GM18951 (cell line): ENCODE measurements at regions not wholly inside any gene's neighbourhood (a gene's known extent, or its start where the extent isn't known, plus 50 kb on each side); places are given as distances from the start of the nearest gene placed in this dataset.

Source experiments
- POLR2A ChIP-seq: IDR thresholded peaks from 4 replicates; pipeline ENCODE4 v1.6.1; 2011; ENCODE audit warnings: mild to moderate bottlenecking; ENCODE audit not compliant: insufficient read length, insufficient read depth; ENCODE audit errors: extremely low read depth
- in situ Hi-C: fragments of 300-500 bp; cut with MboI; formaldehyde crosslinking; loops from one replicate; pipeline ENCODE4 v1.12.0; 2022; ENCODE audit warnings: low sequenced_read_pairs, mixed read lengths, inconsistent platforms; ENCODE audit not compliant: unreplicated experiment

DNA sequence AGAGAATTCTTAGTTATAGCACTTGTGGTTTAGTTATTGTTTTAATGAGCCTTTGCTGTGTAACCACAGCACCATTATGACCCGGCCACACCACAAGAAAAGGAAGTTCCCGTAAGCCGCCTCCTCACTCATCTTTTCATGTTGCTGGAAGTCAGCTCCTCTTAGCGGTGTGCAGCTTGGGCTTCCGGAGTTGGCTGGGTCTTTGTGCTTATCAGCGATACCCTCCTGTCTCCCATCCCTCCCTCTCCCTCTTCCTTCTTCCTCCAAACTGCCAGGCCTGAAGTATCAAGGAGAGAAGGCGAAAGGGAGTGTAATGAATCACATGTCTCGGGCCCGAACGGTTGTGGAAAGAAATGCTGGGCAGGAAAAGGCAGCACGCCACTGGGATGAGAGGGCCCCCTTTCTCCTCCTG, 353.5 kb downstream of the MCTP2 start:
- TF ChIP-seq POLR2A: no peak

DNA sequence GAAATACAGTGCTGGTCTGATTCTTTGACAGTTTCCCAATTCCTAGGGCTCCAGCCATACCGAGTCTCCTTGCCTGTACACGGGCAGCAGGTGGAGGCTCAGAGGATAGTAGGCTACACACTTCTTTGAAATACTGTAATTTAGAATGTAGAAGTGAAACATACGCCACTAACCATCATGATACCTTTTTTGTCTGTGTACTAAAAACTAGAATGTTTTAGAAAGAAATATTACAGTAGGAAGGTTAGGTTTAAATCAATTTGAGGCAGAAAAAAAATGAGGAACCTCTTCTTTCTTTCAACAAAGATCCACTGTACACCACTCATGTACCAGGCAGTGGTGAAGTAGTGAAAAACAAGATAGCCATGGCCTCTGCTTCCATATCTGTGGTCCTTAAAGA, 354.7 kb downstream of the MCTP2 start:
- no peak for TF ChIP-seq POLR2A
- in situ Hi-C loops: no loop called here

More for the DNA sequence above, 353.5 kb downstream of the MCTP2 start:
- in situ Hi-C loops: no loop called here

DNA sequence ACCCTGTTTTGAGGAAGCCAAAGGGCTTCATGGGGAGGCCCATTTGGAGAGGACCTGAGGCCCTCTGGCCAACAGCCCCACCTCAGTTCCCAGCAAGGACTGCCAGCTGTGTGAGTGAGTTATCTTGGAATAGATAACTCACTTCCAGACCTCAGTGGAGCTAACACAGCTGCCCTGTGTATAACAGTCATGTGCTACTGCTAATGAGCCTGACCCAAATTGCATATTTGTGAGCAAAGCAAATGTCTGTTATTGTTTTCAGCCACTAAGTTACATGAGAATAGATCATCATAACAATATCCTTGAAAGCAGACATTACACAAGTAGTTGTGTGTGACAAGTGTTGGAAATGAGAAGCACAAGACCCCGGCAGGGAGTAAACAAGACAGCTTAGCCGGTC, 355.8 kb downstream of the MCTP2 start:
- in situ Hi-C loops: no loop called here
- TF ChIP-seq POLR2A: no peak

DNA sequence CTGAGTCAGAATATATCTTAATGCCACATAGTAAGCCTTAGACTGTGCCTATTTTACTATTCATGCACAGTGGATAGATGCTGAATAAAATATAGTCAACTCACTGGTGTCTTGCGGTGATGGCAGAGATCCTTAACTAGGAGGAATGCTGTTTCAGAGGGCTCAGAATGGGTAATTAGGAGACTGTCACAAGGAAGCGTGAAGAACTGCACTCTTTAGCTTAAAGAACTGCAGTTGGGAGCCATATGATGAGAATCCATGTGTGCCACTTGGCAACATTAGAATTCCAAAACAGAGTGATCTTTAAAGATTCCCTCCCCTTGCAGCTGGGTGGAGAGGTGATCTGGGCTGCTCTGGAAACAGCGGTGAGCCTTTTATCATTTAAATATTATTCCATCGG, 357.6 kb downstream of the MCTP2 start:
- no peak for TF ChIP-seq POLR2A
- in situ Hi-C loops: no loop called here

DNA sequence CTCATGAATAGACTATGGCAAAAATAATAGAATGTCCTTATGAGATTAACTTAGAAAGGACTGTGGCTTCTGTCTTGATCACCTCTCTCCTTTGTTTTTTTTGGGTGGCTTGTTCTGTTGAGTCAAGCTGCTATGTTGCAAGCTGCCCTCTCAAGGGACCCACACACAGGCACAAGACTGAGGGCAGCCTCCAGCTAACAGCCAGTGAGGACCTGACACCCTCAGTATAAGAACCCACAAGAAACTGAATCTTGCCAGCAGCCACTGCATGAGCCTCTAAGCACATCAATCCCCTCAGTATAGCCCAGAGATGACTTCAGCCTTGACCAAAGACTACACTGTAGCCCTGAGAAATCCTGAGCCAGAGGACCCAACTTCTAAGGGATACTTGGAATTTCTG, 361.1 kb downstream of the MCTP2 start:
- no peak for TF ChIP-seq POLR2A
- in situ Hi-C loops: no loop called here

DNA sequence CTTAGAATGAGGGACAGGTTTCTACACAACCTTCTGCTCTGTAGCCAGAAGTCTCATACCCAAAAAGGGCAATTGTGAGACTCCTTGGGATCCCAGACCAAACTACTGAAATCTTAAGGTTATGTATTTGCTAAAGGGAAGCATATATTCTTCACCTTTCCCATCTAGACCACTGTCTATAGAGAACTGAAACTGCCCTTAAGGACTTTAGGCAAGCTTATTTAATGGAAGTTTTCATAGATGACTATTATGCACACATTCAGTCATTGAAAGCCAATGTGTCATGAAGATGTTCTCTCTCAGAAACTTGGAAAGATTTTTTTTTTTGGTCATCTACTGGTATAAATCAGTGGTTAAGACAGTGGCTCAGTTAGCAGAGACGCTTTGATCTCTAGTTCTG, 365.3 kb downstream of the MCTP2 start:
- in situ Hi-C loops: no loop called here
- TF ChIP-seq POLR2A: no peak

DNA sequence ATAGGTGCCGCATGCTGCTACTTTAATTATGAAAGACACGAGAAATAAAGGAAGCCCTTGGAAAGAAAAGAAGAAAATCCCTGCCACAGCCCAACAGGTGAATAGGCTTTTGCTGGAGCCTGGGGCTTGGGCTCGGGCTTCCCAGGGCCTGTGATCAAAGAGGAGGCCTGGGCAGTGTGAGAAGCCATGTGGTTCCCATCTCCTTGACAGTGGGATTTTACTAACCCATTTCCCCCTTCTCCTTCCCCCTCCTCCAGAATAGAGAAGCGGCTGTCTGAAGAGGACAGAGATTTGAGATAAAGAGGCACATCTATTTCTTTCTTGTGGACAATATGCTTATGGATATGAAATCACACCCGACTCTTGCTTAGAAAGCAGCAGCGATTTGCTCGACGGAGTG, 369.1 kb downstream of the MCTP2 start:
- TF ChIP-seq POLR2A: no peak
- in situ Hi-C loops: no loop called here

DNA sequence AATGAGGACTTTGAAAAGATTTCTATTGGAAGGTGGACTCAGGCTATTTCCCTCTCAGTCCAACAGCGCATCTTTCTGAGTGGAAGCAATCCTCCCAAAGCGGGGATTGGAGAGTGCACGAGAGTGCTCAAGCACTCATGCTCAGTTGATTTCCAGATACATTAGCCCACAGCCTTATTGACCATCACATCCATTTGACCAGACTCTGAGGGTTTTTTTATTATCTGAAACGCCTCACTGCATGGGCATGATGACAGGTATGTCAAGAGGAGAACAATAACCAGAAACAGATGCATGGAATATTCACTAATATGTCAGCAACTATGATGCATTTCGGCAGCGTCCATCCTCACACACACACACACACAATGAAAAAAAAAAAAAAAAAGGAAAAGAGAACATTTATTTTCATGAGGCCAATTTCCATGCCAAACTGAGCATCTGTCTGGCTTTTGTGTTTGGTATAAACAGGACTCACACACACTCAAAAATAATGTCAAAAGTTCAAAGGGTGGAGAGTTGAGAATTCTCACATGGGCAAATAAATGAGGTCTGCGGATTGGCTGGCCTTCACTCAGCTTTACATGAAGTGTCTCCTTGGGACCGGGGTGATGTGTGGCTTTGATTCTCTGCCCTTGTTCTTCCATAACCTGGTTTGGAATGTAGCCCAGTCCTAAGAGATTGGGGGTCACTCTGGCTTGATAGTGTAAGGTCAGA, 371.6 kb downstream of the MCTP2 start:
- no peak for TF ChIP-seq POLR2A
- in situ Hi-C loops: no loop called here

DNA sequence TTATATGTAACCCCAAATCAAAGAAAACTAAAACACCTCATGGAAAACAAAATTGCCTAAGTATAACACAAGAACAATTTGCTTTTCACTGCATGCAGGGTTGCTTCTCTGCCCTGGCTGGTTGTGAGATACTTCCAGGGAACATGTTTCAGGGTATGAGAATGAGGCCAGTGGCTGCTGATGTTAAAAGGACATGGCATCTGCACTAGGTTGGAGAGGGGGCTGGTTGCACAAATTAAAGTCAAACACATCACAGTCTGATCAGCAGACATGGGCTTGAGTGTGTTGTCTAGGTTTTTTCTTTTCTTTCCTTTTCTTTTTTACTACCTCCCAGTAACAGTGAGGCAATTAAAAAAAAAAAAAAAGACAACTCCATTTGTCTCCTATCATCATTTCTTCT, 374.9 kb downstream of the MCTP2 start:
- no peak for TF ChIP-seq POLR2A
- in situ Hi-C loops: no loop called here

DNA sequence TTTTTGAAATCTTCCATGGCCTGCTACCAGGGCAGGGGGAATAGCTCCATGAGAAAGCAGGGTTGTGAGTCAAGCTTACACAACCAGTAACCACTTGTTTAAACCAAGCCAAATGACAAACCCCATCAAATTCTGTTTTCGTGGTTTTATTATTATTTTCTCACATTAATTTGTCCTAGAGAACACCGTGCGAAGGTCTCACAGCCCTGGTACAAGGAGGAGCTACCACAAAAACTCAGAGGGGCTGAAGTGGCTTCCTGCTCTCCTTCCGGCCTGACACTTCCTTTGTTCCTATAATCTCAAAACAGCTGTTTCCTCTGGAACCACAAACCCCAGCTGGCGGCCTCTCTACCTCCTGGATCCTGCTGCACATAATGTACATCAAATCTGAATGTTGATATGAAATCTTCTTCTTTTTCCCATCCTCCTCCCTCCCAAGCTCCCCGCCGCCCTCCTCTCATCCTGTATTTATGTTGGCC, 375.9 kb downstream of the MCTP2 start:
- no peak for TF ChIP-seq POLR2A

DNA sequence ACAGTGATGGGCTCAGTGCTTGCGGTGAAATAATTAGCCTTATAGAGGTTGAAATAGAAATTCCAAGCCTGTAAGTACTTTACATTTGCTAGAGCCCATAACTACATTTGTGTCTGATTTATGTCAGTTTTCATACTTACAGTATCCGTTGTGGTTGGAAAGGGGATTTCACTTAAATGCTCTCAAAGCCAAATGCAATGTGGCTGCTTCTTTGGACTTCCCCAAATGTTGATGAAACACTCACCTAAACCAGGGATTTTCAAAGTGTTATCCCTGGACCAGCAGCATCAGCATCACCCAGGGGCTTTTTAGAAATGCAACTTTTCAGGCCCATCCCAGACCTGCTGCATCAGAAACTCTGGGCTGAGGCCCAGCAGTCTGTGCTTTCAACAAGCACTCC, 378.7 kb downstream of the MCTP2 start:
- in situ Hi-C loops: no loop called here
- TF ChIP-seq POLR2A: no peak

More for the DNA sequence above, 375.9 kb downstream of the MCTP2 start:
- in situ Hi-C loops: no loop called here

DNA sequence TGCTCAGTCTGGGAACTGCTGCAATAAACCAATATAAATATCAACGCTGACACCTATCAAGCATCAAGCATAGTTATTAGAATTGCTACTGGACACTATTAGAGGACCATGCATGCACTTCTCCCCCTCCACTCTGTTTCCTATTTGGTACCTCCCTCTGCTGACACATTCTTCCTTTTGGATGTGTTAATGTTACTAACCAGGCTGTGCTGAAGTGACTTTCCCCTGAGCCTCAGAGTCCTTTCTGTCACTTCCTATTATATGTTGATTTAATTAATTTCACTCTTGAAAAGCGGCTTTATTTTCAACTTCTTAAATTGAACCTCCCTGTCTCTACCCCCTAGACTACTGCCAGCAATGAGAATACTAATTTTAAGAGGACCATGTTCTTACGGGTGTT, 379.1 kb downstream of the MCTP2 start:
- in situ Hi-C loops: no loop called here
- TF ChIP-seq POLR2A: no peak

DNA sequence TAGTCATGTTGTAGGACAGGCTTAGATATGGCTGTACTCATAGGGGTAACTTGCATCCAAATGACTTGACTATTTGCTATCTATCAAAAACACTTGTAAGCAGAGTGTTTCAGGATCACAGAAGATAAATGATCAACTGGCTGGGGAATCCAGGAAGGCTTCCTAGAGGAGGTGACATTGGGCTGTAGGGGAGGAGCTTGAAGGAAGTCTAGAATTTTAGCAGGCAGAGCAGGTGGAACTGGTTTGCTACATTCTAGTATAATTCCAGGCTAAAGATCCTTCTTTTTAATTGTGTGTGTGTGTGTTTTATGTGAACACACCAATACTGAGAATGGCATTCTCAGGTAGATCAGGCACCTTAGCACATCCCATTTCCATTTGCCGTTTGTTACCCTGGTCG, 380.3 kb downstream of the MCTP2 start:
- TF ChIP-seq POLR2A: no peak
- in situ Hi-C loops: no loop called here

DNA sequence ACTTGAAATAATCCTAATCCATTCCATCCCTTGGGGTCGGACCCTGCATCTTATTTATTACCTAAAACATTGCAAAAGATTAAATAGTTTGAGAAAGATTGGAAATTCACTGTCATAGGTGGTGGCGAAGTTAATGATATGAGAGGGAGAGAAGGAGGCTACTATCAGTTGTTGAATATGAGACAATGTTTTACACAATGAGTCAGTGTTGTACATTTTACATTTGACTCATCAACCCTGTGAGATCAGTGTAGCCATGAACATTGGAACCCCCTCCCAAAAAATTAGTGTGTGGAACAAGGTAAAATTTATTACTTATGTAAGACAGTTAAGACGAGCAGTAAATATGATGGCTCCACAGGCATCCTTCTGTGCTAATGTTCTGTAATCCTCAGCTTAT, 384.3 kb downstream of the MCTP2 start:
- TF ChIP-seq POLR2A: no peak

More for the DNA sequence above, 384.3 kb downstream of the MCTP2 start:
- in situ Hi-C loops: no loop called here
